Activated CD8-positive, alpha-beta T cell treated with anti-CD3 and anti-CD28 coated beads for 36 hours (primary cell): ENCODE measurements at regions not wholly inside any gene's neighbourhood (a gene's known extent, or its start where the extent isn't known, plus 50 kb on each side); places are given as distances from the start of the nearest gene placed in this dataset.

Experiments
- ATAC-seq: fragments of 200-7000 bp; cut with Tn5 transposase; one replicate; pipeline ENCODE4 v1.10.0; 2021; ENCODE audit warnings: mild to moderate bottlenecking, moderate library complexity
- CTCF ChIA-PET: fragments of 350-600 bp; sonication (Branson Sonifier 250); formaldehyde crosslinking; loops from one replicate; lab custom pipeline; 2021; ENCODE audit warnings: antibody characterized with exemption; lab: Charles Lee
- POLR2A ChIA-PET: fragments of 350-600 bp; sonication (Branson Sonifier 250); formaldehyde crosslinking; loops from one replicate; lab custom pipeline; 2021; ENCODE audit warnings: antibody characterized with exemption; lab: Charles Lee
- DNase-seq: peaks from one replicate; pipeline ENCODE4 v3.0.0-alpha.2; 2020
- H3K27ac Mint-ChIP-seq: one replicate; pipeline ENCODE4 v1.8.0; 2021; ENCODE audit warnings: mild to moderate bottlenecking, mixed read lengths
- H3K27me3 Mint-ChIP-seq: one replicate; pipeline ENCODE4 v1.8.0; 2021; ENCODE audit warnings: mixed read lengths
- H3K36me3 Mint-ChIP-seq: one replicate; pipeline ENCODE4 v1.8.0; 2021; ENCODE audit warnings: low read depth, mixed read lengths
- H3K4me1 Mint-ChIP-seq: one replicate; pipeline ENCODE4 v1.8.0; 2021; ENCODE audit warnings: low read depth, mixed read lengths
- H3K4me3 Mint-ChIP-seq: one replicate; pipeline ENCODE4 v1.8.0; 2021; ENCODE audit warnings: mild to moderate bottlenecking, moderate library complexity, mixed read lengths
- H3K9me3 Mint-ChIP-seq: one replicate; pipeline ENCODE4 v1.8.0; 2021; ENCODE audit warnings: mixed read lengths
- intact Hi-C: fragments of 100-400 bp; cut with micrococcal nuclease; formaldehyde crosslinking; loops from one replicate; pipeline ENCODE4 v1.10.0; 2022
- TF ChIP-seq, protein P1 (sequence below): fragments of 200-600 bp; IDR thresholded peaks from one replicate; pipeline ENCODE4 v1.8.0; 2022; ENCODE audit warnings: antibody characterized with exemption, mild to moderate bottlenecking

DNA sequence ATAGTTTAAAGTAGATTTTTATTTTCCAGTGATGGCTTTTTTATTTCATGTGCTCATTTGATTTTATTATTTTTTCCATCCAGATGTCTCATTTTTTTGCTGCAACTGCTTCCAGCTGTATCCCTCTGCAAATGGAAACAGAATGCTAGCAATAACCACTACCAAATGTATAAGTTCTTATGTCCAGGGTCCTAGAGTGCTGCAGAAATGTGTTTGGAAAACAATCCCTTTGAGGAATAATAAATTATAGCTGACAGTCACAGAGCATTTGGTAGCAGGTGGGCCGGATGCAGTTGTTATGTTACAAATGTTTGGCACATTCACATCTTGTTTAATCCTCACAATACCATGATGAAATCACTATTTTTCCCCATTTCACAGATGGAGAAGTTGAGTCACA, 300.7 kb upstream of the PDGFD start:
- no peak for DNase-seq
- intact Hi-C loops: no loop called here
- Mint-ChIP-seq H3K27me3 (no peaks in the 10 kb centered on the region), H3K4me1 (no peaks in the 10 kb centered on the region), H3K4me3 (no peak overlapping the region), H3K27ac (no peak overlapping the region), H3K9me3 (no peaks in the 10 kb centered on the region), H3K36me3 (no peaks in the 10 kb centered on the region)
- ChIA-PET CTCF (no interaction called here), POLR2A (no interaction called here)
- TF ChIP-seq, protein P1, sequence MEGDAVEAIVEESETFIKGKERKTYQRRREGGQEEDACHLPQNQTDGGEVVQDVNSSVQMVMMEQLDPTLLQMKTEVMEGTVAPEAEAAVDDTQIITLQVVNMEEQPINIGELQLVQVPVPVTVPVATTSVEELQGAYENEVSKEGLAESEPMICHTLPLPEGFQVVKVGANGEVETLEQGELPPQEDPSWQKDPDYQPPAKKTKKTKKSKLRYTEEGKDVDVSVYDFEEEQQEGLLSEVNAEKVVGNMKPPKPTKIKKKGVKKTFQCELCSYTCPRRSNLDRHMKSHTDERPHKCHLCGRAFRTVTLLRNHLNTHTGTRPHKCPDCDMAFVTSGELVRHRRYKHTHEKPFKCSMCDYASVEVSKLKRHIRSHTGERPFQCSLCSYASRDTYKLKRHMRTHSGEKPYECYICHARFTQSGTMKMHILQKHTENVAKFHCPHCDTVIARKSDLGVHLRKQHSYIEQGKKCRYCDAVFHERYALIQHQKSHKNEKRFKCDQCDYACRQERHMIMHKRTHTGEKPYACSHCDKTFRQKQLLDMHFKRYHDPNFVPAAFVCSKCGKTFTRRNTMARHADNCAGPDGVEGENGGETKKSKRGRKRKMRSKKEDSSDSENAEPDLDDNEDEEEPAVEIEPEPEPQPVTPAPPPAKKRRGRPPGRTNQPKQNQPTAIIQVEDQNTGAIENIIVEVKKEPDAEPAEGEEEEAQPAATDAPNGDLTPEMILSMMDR: no peak
- ATAC-seq: no peak

DNA sequence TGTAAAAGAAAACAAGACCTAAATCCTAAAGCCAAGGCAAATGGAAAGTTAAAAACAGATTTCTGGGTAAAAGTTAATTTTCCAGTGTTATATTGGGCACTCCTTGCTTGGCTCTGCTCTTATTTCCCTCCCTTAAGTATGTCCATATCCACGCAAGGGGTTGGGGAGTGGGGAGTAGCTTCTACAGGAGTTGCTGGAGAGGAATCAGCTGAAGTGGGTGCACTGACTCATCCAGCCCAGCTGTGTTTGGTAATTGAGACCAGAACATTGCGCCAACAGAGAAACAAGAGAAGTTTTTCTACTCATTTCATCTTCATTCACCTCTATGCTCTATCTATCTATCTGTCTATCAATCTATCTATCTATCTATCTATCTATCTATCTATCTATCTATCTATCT, 298.4 kb upstream of the PDGFD start:
- no peak overlapping the region for H3K27ac Mint-ChIP-seq
- ATAC-seq: no peak
- CTCF ChIA-PET: no interaction called here

DNA sequence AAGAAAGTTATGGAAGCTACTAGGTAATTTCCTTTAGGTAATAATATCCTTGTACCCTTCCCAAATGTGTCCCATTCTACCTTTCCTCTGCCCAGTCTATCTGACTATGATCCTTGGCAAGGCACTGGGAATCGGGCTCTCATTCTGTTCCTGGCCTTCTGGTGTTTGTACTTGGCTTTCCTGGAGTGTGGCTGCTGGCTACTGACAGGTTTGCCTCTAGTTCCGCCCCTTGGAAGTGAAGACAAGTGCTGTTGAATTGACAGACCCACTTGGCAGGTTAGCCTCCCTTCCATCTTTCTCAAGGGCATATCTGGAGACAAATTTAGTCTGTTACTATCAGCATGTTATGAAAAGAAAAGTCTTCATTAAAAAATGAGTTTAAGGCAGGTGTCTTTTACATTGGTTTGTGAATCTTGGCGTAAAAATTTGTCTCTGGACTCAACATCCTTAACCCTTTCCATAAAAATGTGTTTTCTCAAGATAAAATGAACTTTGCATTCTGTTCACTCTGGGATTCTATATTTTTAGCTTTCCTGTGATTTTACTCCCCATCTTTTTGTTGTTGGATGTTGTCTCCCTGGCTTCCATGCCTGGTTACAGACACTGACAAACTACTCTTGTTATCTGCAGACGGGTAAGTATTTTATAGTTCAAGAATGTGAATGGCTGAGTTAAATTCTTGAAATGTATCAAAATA, 287.4 kb upstream of the PDGFD start:
- CTCF ChIA-PET: no interaction called here
- ATAC-seq (no peak), DNase-seq (no peak)
- Mint-ChIP-seq H3K27ac (no peak overlapping the region), H3K36me3 (no peaks in the 10 kb centered on the region), H3K9me3 (no peaks in the 10 kb centered on the region), H3K4me3 (no peak overlapping the region), H3K27me3 (peaks cover 2% of the 10 kb centered on the region), H3K4me1 (no peaks in the 10 kb centered on the region)
- TF ChIP-seq, protein P1: no peak
- intact Hi-C loops: no loop called here
- POLR2A ChIA-PET: no interaction called here

More for the DNA sequence above, 298.4 kb upstream of the PDGFD start:
- TF ChIP-seq, protein P1: no peak
- H3K4me1 Mint-ChIP-seq: no peaks in the 10 kb centered on the region
- DNase-seq: no peak
- no peaks in the 10 kb centered on the region for H3K9me3 Mint-ChIP-seq
- POLR2A ChIA-PET: no interaction called here
- no peaks in the 10 kb centered on the region for H3K27me3 Mint-ChIP-seq
- intact Hi-C loops: no loop called here
- no peak overlapping the region for H3K4me3 Mint-ChIP-seq
- no peaks in the 10 kb centered on the region for H3K36me3 Mint-ChIP-seq

DNA sequence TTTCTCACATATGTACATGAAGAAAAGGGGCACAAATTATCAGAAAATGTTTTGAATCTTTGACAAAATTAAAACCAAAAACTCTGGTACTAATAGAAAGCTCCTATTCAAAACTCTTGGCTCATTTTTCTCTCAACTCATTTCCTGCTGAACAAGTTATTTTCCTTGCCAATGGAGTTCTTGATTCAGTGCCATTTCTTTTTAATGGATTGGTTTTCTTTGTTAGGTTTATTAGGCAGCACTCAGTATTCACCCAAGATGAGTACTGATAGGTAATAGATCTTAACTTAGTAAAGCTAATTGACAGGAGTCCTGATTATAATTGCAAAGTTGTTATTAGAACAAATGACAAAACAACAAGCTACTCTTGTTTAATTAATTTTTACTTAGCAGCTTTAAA, 279.4 kb upstream of the PDGFD start:
- Mint-ChIP-seq H3K27ac (no peak overlapping the region), H3K36me3 (no peaks in the 10 kb centered on the region), H3K4me1 (no peaks in the 10 kb centered on the region), H3K4me3 (no peak overlapping the region), H3K27me3 (peaks cover 2% of the 10 kb centered on the region), H3K9me3 (no peaks in the 10 kb centered on the region)
- intact Hi-C loops: no loop called here
- POLR2A ChIA-PET: no interaction called here
- TF ChIP-seq, protein P1: no peak
- CTCF ChIA-PET: no interaction called here
- ATAC-seq (no peak), DNase-seq (no peak)

DNA sequence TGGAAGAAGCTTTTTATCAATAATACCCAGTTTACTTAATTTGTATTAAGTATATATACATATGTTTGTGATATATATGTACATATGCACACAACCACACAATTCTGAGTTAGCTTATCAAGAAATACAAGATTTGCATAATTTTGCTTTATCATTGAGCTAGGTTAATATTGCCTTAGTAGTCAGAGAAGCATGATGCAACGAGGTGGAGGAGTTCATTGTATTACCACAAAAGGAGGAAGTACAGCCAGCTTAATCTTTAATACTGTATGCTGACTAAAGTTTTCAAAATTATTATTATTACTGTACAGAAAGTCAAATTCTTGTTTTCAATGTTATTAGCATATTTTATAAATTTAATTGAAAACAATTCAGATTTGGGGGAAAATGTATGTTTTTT, 278.4 kb upstream of the PDGFD start:
- no peaks in the 10 kb centered on the region for H3K9me3 Mint-ChIP-seq
- ChIA-PET CTCF (no interaction called here), POLR2A (no interaction called here)
- H3K27me3 Mint-ChIP-seq: peaks cover 2% of the 10 kb centered on the region
- H3K4me1 Mint-ChIP-seq: no peaks in the 10 kb centered on the region
- H3K4me3 Mint-ChIP-seq: no peak overlapping the region
- intact Hi-C loops: no loop called here
- TF ChIP-seq, protein P1: no peak
- ATAC-seq (no peak), DNase-seq (no peak)
- H3K36me3 Mint-ChIP-seq: no peaks in the 10 kb centered on the region
- H3K27ac Mint-ChIP-seq: no peak overlapping the region
